HL-60 (cell line): ENCODE measurements at regions not wholly inside any gene's neighbourhood (a gene's known extent, or its start where the extent isn't known, plus 50 kb on each side); places are given as distances from the start of the nearest gene placed in this dataset.

ENCODE experiments used
- DNase-seq, 2 experiments: peaks; one replicate each; pipeline ENCODE4 v3.0.0-alpha.2; 2010 to 2020; ENCODE audit warnings: low read depth in 1 of 2, low spot score in 1 of 2
- H3K27ac ChIP-seq: fragments of 250-450 bp; sonication (Bioruptor Pico); replicated peaks from 2 replicates; pipeline ENCODE4 v1.5.1; 2020; ENCODE audit warnings: mild to moderate bottlenecking, moderate library complexity
- H3K27me3 ChIP-seq: fragments of 250-450 bp; sonication (Bioruptor Pico); 2 replicates; pipeline ENCODE4 v1.5.1; 2021; ENCODE audit warnings: mild to moderate bottlenecking, moderate library complexity; ENCODE audit not compliant: insufficient read depth, poor library complexity, severe bottlenecking
- H3K4me3 ChIP-seq: replicated peaks from 2 replicates; pipeline ENCODE4 v1.5.1; 2011; ENCODE audit warnings: mild to moderate bottlenecking, control low read depth, low read length; ENCODE audit not compliant: insufficient read depth
- CTCF ChIP-seq: IDR thresholded peaks from one replicate; pipeline ENCODE4 v1.5.1; 2011; ENCODE audit warnings: low read length, control low read depth, inconsistent platforms; ENCODE audit not compliant: insufficient read depth
- GABPA ChIP-seq: IDR thresholded peaks from 2 replicates; pipeline ENCODE4 v1.6.1; 2012; ENCODE audit warnings: low read depth
- POLR2AphosphoS5 ChIP-seq: IDR thresholded peaks from 2 replicates; pipeline ENCODE4 v1.6.1; 2012; ENCODE audit warnings: low read depth
- REST ChIP-seq: IDR thresholded peaks from 2 replicates; pipeline ENCODE4 v1.6.1; 2012; ENCODE audit warnings: low read depth; ENCODE audit not compliant: insufficient replicate concordance
- SPI1 ChIP-seq: IDR thresholded peaks from 2 replicates; pipeline ENCODE4 v1.6.1; 2012; ENCODE audit warnings: low read depth, mild to moderate bottlenecking, borderline replicate concordance

- DNase-seq, result no peak
- Histone ChIP-seq H3K4me3 (no peak overlapping the region), H3K27me3 (no peaks in the 10 kb centered on the region), H3K27ac (no peak overlapping the region)
- TF ChIP-seq CTCF (no peak), SPI1 (no peak), REST (no peak), GABPA (no peak), POLR2AphosphoS5 (no peak)
These were observed 969.1 kb upstream of the NOVA1 start for GRCh38 chr14:27566843-27567382.

- Histone ChIP-seq H3K27ac (no peak overlapping the region), H3K4me3 (no peak overlapping the region), H3K27me3 (no peaks in the 10 kb centered on the region)
- TF ChIP-seq REST (no peak), GABPA (no peak), POLR2AphosphoS5 (no peak), CTCF (no peak), SPI1 (no peak)
- DNase-seq, result no peak
These were observed 975.2 kb upstream of the NOVA1 start for GRCh38 chr14:27573018-27573417.

GRCh38 chr14:27587103-27587502 lies 989.3 kb upstream of the NOVA1 start:
- no peak overlapping the region for H3K4me3 ChIP-seq
- no peak for TF ChIP-seq POLR2AphosphoS5
- TF ChIP-seq SPI1, result no peak
- no peak for TF ChIP-seq CTCF
- no peak for TF ChIP-seq GABPA
- no peak for TF ChIP-seq REST
- H3K27ac ChIP-seq, result no peak overlapping the region
- H3K27me3 ChIP-seq, result no peaks in the 10 kb centered on the region
- no peak for DNase-seq
